LNCAP (cell line): ENCODE measurements at regions not wholly inside any gene's neighbourhood (a gene's known extent, or its start where the extent isn't known, plus 50 kb on each side); places are given as distances from the start of the nearest gene placed in this dataset.

Experiments used
- CTCF ChIP-seq: fragments of 450-650 bp; IDR thresholded peaks from 2 replicates; pipeline ENCODE4 v1.5.1; 2017; ENCODE audit warnings: mild to moderate bottlenecking

GRCh38 chr6:96465321-96465903, 56.2 kb upstream of the UFL1 start:
- no peak for TF ChIP-seq CTCF

- no peak for TF ChIP-seq CTCF
Observed at GRCh38 chr6:96466147-96466863, 55.3 kb upstream of the UFL1 start.

GRCh38 chr6:96467814-96468213, 53.8 kb upstream of the UFL1 start:
- TF ChIP-seq CTCF: no peak

GRCh38 chr6:96468281-96468680, 53.3 kb upstream of the UFL1 start:
- TF ChIP-seq CTCF: no peak

- TF ChIP-seq CTCF: peak; percentile 53
Observed at GRCh38 chr6:96468681-96469224, 52.9 kb upstream of the UFL1 start.

- TF ChIP-seq CTCF: no peak
Observed at GRCh38 chr6:96469312-96469711, 52.3 kb upstream of the UFL1 start.

GRCh38 chr6:96470296-96470695, 51.3 kb upstream of the UFL1 start:
- no peak for TF ChIP-seq CTCF
